Prostate gland (tissue), 2 donors: ENCODE measurements at regions not wholly inside any gene's neighbourhood (a gene's known extent, or its start where the extent isn't known, plus 50 kb on each side); places are given as distances from the start of the nearest gene placed in this dataset.

ENCODE experiments used
- POLR2A ChIP-seq: fragments of 450-650 bp; IDR thresholded peaks from one replicate; pipeline ENCODE4 v1.6.1; 2016; ENCODE audit warnings: antibody characterized with exemption, mild to moderate bottlenecking
- POLR2AphosphoS5 ChIP-seq: sonication (generic); formaldehyde crosslinking; IDR thresholded peaks from one replicate; pipeline ENCODE4 v1.6.1; 2017; ENCODE audit warnings: antibody characterized with exemption
- TF ChIP-seq, protein P1 (sequence below), 4 experiments: fragments of 200-600 bp in 2 of 4; fragments of 450-650 bp in 2 of 4; sonication (generic) in 2 of 4; IDR thresholded peaks; 1 replicate in 3 of 4; 2 replicates in 1 of 4; pipeline ENCODE4 v1.5.1; 2016 to 2019; ENCODE audit warnings: antibody characterized with exemption in 4 of 4, mild to moderate bottlenecking in 2 of 4, moderate library complexity in 2 of 4

DNA sequence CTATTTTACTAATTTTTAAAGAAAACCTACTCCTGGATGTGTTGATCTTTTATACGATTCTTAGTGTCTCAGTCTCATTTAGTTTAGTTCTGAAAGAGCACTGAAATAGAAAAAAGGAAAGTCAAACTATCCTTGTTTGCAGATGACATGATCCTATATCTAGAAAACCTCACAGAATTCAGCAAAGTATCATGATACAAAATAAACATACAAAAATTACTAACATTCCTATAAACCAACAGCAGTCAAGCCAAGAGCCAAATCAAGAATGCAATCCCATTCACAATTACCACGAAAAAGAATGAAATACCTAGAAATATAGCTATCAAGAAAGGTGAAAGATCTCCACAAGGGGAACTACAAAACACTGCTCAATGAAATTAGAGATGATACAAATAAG lies 225.8 kb upstream of the CDH18 start:
- TF ChIP-seq POLR2A, result no peak
- TF ChIP-seq, protein P1, sequence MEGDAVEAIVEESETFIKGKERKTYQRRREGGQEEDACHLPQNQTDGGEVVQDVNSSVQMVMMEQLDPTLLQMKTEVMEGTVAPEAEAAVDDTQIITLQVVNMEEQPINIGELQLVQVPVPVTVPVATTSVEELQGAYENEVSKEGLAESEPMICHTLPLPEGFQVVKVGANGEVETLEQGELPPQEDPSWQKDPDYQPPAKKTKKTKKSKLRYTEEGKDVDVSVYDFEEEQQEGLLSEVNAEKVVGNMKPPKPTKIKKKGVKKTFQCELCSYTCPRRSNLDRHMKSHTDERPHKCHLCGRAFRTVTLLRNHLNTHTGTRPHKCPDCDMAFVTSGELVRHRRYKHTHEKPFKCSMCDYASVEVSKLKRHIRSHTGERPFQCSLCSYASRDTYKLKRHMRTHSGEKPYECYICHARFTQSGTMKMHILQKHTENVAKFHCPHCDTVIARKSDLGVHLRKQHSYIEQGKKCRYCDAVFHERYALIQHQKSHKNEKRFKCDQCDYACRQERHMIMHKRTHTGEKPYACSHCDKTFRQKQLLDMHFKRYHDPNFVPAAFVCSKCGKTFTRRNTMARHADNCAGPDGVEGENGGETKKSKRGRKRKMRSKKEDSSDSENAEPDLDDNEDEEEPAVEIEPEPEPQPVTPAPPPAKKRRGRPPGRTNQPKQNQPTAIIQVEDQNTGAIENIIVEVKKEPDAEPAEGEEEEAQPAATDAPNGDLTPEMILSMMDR (IDR thresholded peaks at IDR 0.05), result no peak
- TF ChIP-seq POLR2AphosphoS5, result no peak
